Fibroblast of pulmonary artery (primary cell): ENCODE measurements at regions not wholly inside any gene's neighbourhood (a gene's known extent, or its start where the extent isn't known, plus 50 kb on each side); places are given as distances from the start of the nearest gene placed in this dataset.

Source experiments
- DNase-seq: peaks from one replicate; pipeline ENCODE4 v3.0.0-alpha.2; 2010; ENCODE audit warnings: low read depth
- H3K4me3 ChIP-seq: replicated peaks from 2 replicates; pipeline ENCODE4 v1.5.1; 2011; ENCODE audit warnings: low read depth, mild to moderate bottlenecking, control low read depth, low read length, moderate library complexity
- TF ChIP-seq, protein P1 (sequence below): IDR thresholded peaks from 2 replicates; pipeline ENCODE4 v1.5.1; 2011; ENCODE audit warnings: mild to moderate bottlenecking, control low read depth, low read length, inconsistent platforms; ENCODE audit errors: missing control alignments

DNA sequence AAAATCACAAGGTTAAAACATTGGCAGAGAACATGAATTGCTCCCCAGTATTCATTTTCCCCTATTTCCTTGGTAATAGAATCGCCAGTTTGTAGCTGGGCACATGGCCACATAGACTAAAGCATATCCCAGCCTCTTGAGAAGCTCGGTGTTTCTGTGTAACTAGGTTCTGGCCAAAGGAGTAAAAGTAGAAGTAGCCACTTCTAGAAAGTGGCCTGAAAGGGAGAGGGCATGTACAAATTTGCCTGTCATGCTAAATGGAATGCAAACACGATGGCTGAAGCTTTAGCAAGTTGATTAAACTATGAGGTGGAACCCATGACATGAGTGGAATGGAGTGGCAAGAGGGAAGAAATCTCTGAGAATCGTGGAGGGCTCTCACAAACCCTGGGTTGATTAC, 173.7 kb upstream of the EGLN3 start:
- TF ChIP-seq, protein P1, sequence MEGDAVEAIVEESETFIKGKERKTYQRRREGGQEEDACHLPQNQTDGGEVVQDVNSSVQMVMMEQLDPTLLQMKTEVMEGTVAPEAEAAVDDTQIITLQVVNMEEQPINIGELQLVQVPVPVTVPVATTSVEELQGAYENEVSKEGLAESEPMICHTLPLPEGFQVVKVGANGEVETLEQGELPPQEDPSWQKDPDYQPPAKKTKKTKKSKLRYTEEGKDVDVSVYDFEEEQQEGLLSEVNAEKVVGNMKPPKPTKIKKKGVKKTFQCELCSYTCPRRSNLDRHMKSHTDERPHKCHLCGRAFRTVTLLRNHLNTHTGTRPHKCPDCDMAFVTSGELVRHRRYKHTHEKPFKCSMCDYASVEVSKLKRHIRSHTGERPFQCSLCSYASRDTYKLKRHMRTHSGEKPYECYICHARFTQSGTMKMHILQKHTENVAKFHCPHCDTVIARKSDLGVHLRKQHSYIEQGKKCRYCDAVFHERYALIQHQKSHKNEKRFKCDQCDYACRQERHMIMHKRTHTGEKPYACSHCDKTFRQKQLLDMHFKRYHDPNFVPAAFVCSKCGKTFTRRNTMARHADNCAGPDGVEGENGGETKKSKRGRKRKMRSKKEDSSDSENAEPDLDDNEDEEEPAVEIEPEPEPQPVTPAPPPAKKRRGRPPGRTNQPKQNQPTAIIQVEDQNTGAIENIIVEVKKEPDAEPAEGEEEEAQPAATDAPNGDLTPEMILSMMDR: no peak
- H3K4me3 ChIP-seq: no peak overlapping the region
- no peak for DNase-seq

DNA sequence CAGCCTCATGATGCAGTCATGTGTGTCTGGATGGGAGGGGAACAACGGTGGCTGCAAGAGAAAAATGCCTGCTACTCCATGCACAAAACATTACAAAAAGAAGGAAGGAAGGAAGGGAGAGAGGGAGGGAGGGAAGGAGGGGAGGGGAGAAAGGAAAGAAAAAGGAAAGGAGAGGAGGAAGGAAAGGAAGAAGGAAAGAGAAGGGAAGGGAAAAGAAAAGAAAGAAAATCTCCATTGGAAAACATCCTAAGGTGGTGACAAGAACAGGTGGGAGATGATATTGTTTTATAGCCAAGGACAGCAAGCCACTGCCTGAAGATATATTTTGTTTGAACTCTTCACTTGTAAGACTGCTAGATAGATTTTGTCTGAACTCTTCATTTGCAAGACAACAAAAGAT, 171.8 kb upstream of the EGLN3 start:
- TF ChIP-seq, protein P1: no peak
- H3K4me3 ChIP-seq: no peak overlapping the region
- no peak for DNase-seq

DNA sequence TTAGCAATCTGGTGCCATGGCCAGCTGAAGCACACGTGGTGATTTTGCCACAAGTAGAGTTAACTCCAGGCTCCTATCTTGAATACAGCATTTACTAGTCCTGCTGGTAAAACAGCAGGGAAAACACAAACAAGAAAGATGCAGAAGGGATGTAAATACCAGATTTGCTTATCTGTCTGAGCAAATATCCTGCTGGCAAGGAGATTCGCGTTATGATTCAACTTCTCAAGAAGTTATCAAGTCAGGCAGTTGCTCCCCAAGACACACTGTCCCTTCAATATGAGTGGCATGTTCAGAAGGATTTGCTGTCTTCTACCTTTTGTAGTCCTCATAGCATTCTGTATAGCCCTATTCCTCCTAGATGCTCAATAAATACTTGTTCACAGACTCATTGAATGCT, 171.2 kb upstream of the EGLN3 start:
- no peak for DNase-seq
- TF ChIP-seq, protein P1: no peak
- no peak overlapping the region for H3K4me3 ChIP-seq

DNA sequence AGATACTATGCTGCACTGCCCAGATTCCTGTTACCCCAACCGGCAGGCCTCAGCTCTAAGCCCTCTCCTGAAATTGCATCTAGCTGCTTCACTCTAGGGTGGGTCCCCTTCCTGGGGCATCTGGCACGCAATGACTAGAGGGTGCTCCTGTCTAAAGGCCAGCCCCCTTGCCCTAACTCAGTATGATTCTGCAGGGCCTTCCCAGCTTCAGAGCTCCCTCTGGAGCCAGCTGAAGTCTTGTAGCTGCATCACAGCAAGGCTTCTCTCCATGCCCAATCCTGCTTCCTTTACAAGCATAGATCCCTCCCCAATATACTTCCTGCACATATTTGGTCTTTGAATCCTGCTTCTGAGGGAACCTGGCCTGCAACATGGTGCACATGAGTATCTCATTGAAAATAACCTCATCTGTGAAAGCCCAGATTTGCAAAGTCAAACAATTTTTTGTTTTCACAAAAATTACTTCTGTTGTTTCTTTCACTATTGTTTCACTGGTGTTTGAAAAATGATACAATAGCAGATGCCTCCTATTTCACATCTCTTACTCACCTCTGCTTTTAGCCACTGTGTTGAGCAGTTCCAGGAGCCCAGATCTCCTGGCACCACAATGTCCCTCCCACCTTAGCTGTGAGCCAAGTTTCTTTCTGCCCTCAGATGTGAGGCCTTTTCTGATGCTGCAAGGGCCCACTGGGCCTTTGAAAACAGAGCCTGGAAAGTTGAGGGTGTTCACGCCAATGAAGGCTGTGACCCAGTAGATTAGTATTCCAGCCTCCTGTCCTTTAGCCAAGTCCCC, 169.5 kb upstream of the EGLN3 start:
- TF ChIP-seq, protein P1: no peak
- no peak for DNase-seq
- no peak overlapping the region for H3K4me3 ChIP-seq

DNA sequence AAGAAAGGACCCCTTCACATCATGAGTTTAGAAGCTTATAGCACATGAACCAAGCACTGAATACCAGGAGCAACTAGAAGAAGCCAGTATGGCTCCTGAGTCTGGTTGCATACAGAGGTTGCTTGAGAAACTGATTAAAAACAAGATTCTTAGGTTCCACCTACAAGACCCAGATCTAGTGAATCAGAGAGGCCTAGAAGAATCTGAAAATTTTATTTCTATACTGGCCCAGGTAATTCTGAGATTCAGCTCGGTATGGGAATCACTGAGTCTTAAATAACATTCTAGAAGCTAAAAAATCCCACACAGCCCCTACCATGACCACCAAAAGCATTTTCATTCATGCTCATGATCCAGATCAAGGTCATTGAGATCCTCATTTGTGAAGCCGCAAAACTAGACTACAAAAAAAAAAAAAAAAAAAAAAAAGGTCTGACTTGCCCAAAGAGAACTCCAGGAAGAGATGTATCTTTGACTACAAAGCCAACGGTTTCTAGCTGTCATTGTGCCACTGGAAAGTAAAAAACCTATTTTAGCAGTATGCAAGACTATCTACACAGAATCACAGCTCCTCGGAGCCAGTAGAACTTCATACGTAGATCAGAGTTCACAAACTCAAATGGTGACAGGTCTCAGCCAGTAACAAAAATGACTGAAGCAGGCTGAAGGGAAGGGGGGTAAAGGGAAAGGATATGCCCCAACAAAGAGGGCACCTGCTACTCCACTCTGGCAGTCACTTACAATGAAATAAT, 168.4 kb upstream of the EGLN3 start:
- TF ChIP-seq, protein P1: no peak
- DNase-seq: no peak
- H3K4me3 ChIP-seq: no peak overlapping the region

DNA sequence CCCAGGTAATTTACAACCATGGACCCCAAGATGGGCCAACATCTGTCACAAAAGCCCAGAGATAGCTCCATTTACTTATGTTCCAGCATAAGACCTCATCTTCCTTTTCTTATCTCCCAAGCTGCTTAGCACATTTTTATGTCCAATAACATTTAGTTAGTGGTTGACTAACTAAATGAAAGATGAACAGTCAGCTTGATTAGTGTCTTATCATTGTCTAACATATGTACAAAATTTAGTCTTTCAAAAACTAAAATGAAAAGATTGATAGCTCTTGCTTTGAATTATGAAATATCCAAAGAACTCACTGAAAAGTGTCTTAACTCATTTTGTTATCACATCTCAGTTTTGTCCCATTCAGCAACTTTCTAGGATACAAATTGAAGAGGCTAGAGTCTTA, 163.1 kb upstream of the EGLN3 start:
- DNase-seq: no peak
- no peak overlapping the region for H3K4me3 ChIP-seq
- TF ChIP-seq, protein P1: no peak
